ENCODE measurements at regions not wholly inside any gene's neighbourhood (a gene's known extent, or its start where the extent isn't known, plus 50 kb on each side); places are given as distances from the start of the nearest gene placed in this dataset.

- Histone ChIP-seq H3K27ac (peak overlapping the region; percentile 61), H3K9me3 (ENCODE audit: low read depth) (no peaks in the 10 kb centered on the region), H3K4me1 (ENCODE audit: low read depth) (peaks cover 20% of the 10 kb centered on the region), H3K27me3 (no peaks in the 10 kb centered on the region), H3K36me3 (no peaks in the 10 kb centered on the region), H3K4me3 (no peak overlapping the region)
- peak; percentile 47 to 73 for DNase-seq (ENCODE audit: low read depth in 1 of 2, low spot score in 1 of 2)
- no peak for TF ChIP-seq CTCF (IDR thresholded peaks at IDR 0.05; ENCODE audit: low read depth, low read length)
Measured at GRCh38 chr7:79506481-79506880, 53.0 kb upstream of the MAGI2 start.

DNA sequence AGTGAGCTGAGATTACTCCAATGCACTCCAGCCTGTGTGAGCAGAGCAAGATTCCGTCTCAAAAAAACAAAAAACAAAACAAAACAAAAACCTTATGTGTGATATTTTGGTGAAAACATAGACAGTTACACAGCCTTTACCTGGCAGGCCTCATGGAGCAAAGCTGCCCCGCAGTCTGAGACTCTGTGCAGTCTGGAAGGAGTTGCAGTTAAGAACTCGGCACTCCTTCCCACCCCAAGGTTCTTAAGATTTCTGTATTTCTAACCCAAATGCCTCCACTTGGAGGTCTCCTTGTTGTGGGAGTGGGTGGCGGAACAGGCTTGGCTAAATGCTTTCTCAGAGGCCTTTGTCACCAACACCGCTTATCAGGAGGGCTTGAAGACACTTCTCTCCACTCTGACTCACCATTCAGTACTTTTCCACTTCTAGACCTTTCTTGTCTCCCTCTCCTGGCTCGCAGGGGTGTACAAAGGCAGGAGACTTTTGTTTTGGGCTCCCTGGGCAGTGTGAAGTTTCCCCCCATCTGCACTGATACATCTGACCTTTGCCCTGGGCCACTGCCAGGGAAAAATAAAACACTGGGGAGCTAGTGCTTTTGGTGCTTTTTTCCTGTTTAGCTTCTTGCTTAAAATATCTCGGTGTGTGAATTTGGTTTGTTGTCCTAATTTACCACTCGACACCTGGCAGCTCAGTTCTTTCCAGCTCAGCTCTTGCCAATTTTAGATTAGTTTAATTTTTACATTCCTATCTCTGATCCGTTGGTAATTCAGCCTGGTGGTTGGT lies 51.3 kb upstream of the MAGI2 start:
- no peak for TF ChIP-seq CTCF (IDR thresholded peaks at IDR 0.05; ENCODE audit: low read depth, low read length)
- Histone ChIP-seq H3K4me3 (no peak overlapping the region), H3K9me3 (ENCODE audit: low read depth) (no peaks in the 10 kb centered on the region), H3K27me3 (no peaks in the 10 kb centered on the region), H3K36me3 (no peaks in the 10 kb centered on the region), H3K4me1 (ENCODE audit: low read depth) (peaks cover 20% of the 10 kb centered on the region), H3K27ac (peak overlapping the region; percentile 94)
- peak; percentile 29 to 60 for DNase-seq (ENCODE audit: low read depth in 1 of 2, low spot score in 1 of 2)

Data from cardiac muscle cell (in vitro differentiated cells and primary cell).